Stimulated activated CD8-positive, alpha-beta memory T cell treated with anti-CD3 and anti-CD28 coated beads, Interleukin-7, amount 100 ng/mL, for 48 hours (primary cell): ENCODE measurements at regions not wholly inside any gene's neighbourhood (a gene's known extent, or its start where the extent isn't known, plus 50 kb on each side); places are given as distances from the start of the nearest gene placed in this dataset.
"Not testable (repeated sequence)": the region's sequence is repeated elsewhere in the genome, so short reads cannot be mapped to it uniquely, and the experiment has no call there.

Experiments used
- DNase-seq, 2 donors: peaks; one replicate each; pipeline ENCODE4 v3.0.0-alpha.2; 2020; ENCODE audit warnings: low read depth in 1 of 2; ENCODE audit errors: extremely low read depth in 1 of 2

GRCh38 chr10:2893991-2894390, 173.4 kb upstream of the PFKP start:
- no peak for DNase-seq

- DNase-seq: no peak
Observed at GRCh38 chr10:2893158-2893845, 174.0 kb upstream of the PFKP start.

GRCh38 chr10:2891770-2892124, 175.6 kb upstream of the PFKP start:
- DNase-seq: no peak

GRCh38 chr10:2891073-2891769, 176.1 kb upstream of the PFKP start:
- no peak for DNase-seq

- no peak for DNase-seq
Observed at GRCh38 chr10:2890093-2890492, 177.3 kb upstream of the PFKP start.

GRCh38 chr10:2888403-2889004, 178.8 kb upstream of the PFKP start:
- no peak for DNase-seq

- DNase-seq: no peak
Observed at GRCh38 chr10:2887391-2888070, 179.8 kb upstream of the PFKP start.

GRCh38 chr10:2886662-2887061, 180.7 kb upstream of the PFKP start:
- DNase-seq: no peak

GRCh38 chr10:2885288-2886278, 181.8 kb upstream of the PFKP start:
- DNase-seq: no peak

- not testable (repeated sequence) for DNase-seq
Observed at GRCh38 chr10:2883983-2884540, 183.3 kb upstream of the PFKP start.

- no peak for DNase-seq
Observed at GRCh38 chr10:2883238-2883637, 184.1 kb upstream of the PFKP start.

- no peak for DNase-seq
Observed at GRCh38 chr10:2882628-2883027, 184.7 kb upstream of the PFKP start.

GRCh38 chr10:2881720-2882620, 185.4 kb upstream of the PFKP start:
- no peak for DNase-seq

GRCh38 chr10:2880050-2880449, 187.3 kb upstream of the PFKP start:
- DNase-seq: not testable (repeated sequence)

- DNase-seq: no peak
Observed at GRCh38 chr10:2878818-2879217, 188.5 kb upstream of the PFKP start.

GRCh38 chr10:2876032-2876431, 191.3 kb upstream of the PFKP start:
- no peak for DNase-seq

GRCh38 chr10:2874963-2875362, 192.4 kb upstream of the PFKP start:
- no peak for DNase-seq

GRCh38 chr10:2873769-2874168, 193.6 kb upstream of the PFKP start:
- DNase-seq: no peak

- DNase-seq: no peak
Observed at GRCh38 chr10:2871673-2872219, 195.6 kb upstream of the PFKP start.
